DMS 273 (cell line): ENCODE measurements at regions not wholly inside any gene's neighbourhood (a gene's known extent, or its start where the extent isn't known, plus 50 kb on each side); places are given as distances from the start of the nearest gene placed in this dataset.
"Not testable (repeated sequence)": the region's sequence is repeated elsewhere in the genome, so short reads cannot be mapped to it uniquely, and the experiment has no call there.

Source experiments
- DNase-seq: peaks from one replicate; lab custom pipeline; 2025; ENCODE audit not compliant: unreplicated experiment; lab: John Stamatoyannopoulos, UW

DNA sequence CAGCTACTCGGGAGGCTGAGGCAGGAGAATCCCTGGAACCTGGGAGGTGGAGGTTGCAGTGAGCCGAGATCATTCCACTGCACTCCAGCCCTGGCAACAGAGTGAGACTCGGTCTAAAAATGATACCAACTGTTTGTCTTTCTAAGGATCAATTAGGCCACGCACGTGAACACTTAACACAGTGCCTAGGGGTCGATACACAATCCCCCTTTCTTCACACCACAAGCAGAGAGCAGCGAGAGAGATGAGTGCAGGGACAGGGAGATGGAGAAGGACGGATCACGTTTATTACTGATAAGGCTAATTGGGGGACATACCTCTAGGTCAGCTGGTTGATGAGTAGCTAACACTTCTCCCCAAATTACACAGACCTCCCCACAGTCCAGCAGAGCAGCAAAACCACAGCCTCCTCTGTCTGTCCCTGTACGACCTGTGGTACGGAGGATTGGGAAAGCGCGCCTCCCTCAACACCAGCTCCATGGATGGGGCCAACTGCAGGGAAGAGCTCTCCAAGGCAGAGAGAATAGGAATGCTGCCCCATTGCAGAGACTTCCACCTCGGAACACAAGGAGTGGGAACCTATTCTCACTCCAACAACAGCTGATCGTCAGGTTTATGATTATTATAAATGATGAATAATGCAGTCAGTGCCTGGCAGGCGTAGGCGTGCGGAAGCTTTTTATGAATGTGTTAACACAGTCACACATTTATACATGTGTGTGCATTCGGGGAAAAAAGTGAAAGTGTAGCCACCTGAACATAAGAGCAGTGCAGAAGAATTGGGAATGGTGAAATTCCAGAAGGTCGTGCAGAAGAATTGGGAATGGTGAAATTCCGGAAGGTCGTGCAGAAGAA, 155.1 kb downstream of the C16orf95 start:
- DNase-seq, result no peak

DNA sequence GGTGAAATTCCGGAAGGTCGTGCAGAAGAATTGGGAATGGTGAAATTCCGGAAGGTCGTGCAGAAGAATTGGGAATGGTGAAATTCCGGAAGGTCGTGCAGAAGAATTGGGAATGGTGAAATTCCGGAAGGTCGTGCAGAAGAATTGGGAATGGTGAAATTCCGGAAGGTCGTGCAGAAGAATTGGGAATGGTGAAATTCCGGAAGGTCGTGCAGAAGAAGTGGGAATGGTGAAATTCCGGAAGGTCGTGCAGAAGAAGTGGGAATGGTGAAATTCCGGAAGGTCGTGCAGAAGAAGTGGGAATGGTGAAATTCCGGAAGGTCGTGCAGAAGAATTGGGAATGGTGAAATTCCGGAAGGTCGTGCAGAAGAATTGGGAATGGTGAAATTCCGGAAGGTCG, 154.4 kb downstream of the C16orf95 start:
- not testable (repeated sequence) for DNase-seq

DNA sequence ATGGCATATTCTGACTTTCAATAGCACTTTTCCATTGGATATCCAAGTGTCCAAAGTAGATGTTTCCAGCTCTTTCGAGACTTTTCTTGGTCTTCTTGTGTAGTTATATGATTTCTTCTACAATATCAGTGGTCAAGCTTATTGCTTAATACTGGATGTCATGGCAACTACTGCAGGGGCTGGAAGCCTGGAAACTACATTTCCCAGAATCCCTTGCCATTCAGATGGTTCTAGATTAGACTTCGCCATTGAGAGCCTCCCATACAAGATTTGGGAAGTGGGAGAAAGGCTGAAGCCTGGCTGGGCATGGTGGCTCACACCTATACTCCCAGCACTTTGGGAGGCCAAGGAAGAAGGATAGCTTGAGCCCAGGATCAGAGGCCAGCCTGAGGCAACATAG, 153.6 kb downstream of the C16orf95 start:
- DNase-seq, result no peak

DNA sequence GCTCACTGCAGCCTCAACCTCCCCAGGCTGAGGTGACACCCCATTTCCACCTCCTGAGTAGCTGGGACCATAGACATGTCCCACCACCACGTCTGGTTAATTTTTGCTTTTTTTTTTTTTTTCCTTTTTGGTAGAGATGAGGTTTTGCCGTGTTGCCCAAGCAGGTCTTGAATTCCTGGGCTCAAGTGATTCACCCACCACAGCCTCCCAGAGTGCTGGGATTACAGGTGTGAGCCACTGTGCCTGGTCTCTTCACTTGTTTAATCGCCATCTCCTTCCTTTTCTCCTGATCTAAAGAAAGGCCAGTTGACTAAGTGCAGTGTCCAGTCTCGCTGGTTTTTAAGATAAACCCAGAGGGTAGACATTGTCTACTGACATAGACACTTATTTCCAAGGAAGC, 152.0 kb downstream of the C16orf95 start:
- no peak for DNase-seq

DNA sequence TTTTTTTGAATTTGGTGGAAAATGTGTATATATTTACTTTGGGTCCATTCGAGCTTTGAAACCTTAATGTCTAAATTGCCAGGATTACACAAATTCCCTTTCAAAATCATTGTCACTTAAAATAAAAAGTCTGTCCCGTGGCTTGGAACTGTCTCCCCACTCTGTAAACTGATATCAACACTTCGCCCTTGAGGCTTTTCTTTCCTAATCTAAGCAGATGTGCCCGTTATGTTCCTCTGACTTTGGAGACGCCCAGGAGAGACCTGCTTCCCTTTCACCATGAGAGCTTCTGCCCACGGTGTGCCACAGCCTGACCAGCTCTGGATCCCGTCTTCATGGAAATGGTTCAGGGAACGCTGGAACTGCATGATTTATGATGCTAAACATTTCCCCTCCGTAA, 151.3 kb downstream of the C16orf95 start:
- DNase-seq, result no peak

DNA sequence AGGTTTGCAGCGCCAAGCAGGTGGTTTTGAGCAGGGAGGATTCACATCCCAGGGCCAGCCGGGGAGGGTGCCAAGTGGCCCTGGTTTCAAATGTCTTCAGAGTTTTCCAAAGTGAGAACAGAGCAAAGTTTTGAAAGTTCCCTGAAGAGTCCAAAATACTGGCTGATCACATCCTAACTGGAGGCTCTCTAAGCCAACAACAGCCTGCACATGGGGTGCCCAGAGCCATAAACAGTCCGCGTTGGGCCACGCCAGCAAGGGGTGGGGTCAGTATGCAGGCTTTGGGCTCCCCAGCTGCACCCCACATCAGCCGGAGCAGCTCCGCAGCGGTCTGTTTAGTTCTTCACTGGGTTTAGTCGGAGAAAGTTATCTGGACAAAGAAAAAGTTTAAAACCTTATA, 150.9 kb downstream of the C16orf95 start:
- DNase-seq, result no peak

DNA sequence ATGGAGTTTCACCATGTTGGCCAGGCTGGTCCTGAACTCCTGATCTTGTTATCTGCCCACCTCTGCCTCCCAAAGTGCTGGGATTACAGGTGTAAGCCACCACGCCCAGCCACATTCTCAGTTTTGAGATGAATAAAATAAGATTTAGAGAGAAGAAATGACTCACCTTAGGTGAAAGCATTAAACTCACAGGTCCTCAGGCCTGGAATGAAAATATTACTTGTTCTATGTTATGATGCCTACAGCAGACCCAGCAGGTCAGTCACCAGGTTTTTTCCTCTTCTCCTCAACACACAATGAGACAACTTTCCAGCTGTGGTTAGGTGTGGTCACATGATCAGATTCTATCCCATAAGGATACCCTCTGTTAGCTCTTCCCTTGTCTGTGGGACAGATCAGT, 150.3 kb downstream of the C16orf95 start:
- no peak for DNase-seq

DNA sequence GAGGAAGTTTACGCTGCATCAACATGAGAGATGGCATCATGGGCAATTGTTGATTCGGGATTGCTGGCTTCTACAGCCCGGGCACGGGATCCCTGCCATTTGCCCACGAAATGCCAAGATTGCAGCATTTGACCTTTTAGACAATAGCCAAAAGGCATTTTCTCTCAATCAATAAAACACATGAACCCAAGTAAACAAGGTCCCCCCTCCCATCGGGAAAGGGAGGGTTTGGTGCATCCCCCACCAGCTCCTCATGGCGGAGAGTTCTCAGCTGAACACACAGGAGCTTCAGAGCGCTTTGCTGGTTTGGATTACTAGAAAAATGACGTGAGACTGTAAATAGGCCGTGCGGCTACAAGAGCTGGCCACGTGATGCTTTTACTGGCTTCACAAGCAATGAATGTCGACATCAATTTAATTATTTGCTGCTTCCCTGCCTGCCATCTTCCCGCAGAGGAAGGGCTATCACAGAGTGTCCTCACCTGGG, 147.6 kb downstream of the C16orf95 start:
- DNase-seq, result no peak

DNA sequence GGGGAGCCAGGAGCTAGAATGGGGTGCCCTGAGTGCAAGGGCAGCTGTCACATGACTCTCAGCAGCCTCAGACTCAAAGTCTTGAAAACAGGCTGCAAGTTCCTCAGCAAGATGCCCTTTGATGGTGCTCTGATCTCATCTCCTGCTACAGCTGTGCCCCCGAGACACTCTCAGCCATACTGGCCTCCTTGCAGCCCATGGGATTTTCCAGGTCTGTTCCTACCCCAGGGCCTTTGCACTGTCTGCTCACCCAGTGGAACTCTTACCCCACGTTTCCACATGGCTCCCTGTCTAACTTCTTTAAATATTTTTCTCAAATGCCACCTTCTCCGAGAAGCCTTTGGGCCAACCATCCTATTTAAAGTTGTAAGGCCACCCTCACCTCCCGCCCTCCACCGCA, 146.9 kb downstream of the C16orf95 start:
- DNase-seq, result no peak

DNA sequence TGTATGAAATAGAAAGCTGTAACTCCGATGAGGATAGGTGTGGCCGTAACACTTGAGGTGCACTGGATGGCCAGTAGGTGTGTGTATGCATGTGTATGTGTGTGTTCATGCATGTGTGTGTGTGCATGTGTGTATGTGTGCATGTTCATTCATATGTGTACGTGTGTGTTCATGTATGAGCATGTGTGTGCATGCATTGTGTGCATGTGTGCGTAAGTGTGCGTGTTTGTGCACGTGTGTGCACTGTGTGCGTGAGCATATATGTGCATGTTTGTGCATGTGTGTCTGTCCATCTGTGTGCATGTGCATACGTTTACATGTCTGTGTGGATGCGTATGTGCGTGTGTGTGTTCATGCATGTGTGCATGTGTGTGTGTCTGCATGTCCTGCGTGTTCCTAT, 145.5 kb downstream of the C16orf95 start:
- DNase-seq, result no peak

DNA sequence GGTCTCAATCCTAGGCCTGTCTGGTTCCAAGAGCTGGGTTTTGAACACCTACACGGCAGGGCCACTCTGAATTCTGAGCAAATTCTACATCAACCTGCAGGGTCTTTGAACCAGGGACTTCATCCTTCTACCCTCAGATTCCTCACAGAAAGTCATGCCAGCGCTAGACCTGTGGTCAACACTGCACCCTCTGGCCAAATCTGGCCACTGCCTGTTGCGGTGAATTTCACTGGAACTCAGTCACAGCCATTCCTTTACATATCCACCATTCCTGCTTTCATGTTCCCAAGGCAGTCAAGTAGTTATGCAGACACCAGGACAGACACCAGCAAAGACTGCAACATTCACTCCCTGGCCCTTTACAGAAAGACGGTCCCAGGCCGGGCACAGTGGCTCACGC, 144.6 kb downstream of the C16orf95 start:
- no peak for DNase-seq

DNA sequence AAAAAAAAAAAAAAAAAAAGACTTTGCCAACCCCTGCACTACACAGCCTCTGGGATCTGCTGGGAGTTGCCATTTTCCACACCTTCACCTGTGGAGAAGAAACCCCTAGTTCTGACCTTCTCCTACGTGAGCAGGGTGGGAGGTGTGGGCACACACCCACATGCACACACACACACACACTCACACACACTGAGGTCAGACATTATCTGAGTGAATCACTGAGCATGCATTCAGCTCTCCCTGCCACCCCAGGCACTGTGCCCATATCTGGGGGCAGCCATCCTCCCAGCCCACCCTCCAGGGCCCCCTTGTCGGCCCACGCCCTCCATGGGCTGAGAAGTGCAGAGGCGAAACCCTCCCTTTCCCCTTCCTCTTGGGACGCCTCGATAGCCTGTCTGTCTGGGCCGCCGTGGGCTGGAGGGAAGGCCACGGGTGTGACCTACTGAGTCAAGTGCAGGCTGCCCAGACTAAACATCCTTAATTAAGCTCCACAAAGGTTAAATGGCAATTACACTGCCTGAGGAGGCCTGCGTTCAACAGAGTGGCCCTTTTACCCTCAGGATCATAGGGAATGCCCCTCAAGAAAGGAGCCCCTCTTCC, 143.8 kb downstream of the C16orf95 start:
- DNase-seq, result no peak

DNA sequence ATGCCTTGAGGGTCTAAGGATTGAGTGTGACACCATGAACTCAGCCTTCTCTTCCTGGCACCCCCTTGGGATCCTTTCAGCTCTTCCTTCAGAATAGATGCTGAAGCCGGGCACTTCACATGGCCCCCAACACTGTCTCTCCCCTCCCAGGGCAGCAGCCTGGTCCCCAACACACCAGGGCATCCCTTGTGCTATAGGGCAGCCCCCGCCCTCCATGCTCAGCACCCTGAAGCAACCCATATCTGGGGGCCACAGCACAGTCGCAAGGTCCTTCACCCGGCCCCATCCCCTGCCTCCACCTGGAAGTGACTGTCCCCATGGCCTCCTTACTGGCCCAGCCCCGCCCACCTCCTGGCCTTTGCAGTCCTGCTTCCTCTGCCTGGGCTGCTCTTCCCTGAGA, 143.1 kb downstream of the C16orf95 start:
- no peak for DNase-seq

DNA sequence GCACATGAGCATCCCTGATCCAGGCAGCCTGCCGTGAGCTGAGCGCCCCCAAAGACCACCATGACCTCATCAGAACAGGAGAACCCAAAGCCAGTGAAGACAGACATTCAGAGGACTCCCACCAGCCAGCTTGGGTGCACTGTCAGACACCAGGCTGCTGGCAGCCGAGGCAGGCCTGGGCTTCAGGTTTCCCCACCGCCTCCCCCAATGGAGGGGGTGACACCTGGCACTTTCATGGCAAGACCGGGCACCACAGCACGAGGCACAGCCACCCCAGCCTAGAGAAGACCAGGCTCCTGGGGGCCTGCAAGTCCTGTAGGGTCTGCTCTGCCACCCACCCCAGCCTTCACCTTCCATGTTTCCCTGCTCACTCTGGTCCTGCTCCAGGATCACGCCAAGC, 140.5 kb downstream of the C16orf95 start:
- no peak for DNase-seq

DNA sequence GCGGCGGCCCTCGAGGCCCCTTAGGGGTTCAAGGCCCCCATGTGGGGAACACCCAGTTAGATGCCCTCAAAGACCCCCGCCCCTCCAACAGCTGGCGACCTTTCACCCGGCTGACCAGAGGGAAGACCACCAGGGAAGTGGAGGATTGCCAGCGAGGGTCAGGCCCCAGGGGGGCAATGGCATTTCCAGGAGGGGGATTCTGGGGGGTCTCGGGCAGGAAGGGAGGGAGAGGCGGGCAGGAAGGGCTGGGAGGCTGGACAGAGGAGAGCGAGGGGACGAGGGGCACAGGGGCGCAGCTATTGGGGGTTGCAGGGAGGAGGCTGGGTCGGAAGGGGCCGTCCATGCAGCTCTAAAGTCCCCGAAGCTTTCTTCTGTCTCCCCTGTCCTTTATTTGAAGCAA, 139.5 kb downstream of the C16orf95 start:
- DNase-seq, result no peak

DNA sequence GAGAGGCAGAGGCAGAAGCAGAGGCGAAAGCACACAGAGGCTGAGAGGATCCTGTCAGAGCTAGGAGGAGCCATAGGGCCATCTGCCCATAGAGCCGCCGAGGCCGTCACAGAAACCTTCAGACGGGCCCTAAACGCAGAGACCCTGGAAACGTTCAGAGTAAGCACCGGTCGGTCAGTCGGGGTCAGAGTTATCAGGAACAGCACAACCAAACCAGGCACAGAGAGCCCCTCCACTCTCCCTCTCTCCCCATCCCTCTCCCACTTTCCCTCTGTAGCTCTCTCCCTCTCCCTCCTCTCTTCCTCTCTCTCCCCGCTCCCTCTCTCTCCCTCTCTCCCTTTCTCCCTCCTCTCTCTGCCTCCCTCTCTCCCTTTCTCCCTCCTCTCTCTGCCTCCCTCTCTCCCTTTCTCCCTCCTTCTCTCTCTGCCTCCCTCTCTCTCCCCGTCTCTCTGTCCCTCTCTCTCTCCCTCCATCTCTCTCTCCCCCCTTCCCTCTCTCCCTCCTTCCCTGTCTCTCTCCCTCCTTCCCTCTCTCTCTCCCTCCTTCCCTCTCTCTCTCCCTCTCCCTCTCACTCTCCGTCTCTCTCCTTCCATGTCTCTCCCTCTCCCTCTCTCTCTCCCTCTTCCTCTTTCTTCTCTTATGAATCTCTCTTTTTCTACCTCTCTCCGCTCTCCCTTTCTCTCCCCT, 138.9 kb downstream of the C16orf95 start:
- no peak for DNase-seq

DNA sequence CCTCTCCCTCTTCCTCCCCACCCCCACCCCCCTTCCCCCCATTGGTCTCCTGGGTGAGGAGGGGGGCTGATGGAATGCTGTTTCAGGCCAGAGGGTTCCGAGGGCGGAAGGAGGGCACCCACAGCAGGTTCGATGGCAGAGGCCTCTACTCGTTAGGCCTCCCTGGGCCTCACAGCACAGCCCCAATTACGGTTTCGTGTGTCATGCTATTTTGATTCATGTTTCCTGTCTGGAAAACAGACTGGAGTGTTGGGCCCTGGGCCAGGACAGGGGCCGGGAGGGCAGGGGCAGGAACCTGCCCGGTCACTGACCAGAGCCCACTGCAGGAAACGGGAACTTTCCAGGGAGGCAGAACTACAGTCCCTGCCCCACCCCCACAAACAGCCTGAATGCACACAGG, 138.2 kb downstream of the C16orf95 start:
- no peak for DNase-seq

DNA sequence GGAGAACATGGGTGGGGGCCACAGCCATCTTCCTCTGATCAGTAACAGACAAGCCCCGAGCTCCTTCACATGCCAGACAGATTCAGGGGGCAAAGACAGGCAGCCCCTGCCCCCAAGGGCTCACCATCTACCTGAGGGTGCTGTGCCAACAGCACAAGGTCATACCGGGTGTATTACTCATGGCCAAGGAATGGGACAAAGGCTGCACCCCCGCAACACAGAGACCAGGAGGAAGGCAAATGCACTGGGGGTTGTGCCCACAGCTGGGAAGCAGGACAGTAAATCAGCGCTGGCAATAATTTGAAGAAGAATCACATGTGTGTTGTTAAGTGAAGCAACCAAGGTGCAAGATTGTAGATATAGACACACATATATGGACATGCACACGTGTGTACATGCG, 137.1 kb downstream of the C16orf95 start:
- no peak for DNase-seq

DNA sequence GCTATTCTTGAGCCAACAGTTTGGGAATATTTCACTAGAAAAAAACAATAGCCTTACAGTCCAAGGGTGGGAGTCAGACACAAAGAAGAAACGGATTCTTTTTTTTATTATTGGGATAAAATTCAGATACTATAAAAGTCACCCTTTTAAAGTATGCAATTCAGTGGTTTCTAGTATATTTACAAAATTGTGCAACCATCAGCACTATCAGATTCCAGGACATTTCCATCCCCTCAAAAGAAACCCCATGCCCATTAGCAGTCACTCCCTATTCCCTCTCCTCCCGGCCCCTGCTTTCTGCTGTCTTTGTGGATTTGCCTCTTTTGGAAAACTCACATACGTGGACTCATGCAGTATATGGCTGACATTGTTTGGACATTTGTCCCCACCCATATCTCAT, 134.4 kb downstream of the C16orf95 start:
- no peak for DNase-seq

DNA sequence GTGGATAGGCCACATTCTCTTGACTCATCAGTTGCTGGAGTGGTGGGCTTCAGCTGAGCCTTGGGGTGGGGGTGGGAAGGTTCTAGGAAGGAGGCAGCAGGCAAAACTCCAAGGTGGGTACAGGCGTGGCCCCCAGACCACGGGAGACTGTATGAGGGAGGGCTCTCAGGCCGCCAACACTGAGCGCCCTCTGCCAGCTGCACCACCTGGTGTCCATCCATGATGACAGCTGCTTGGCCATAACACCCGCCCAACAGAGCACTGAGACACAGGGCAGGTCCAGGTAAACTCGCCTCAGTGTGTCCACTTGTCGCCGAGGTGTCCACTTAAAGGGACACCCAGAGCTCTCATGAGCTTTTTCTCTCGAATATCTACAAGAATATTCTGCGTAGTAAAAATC, 133.5 kb downstream of the C16orf95 start:
- no peak for DNase-seq

DNA sequence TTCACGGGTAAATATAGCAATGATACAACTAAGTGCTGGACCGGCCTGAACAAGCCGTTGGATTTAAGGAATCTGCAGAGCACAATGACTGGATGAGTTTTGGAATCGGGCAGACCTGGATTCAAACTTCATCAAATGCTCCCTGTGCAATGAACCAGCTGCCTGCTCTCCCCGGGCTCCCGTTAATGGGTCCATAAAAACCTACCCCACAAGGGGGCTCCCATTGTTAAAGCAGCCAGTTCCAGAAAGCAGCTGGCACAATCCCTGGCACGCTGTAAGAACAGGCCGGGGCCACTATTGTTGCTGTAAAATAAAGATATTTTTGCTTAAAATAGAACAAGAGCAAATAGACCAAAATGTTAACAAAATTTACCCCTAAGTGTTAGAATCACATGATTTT, 131.9 kb downstream of the C16orf95 start:
- DNase-seq, result peak; percentile 43

DNA sequence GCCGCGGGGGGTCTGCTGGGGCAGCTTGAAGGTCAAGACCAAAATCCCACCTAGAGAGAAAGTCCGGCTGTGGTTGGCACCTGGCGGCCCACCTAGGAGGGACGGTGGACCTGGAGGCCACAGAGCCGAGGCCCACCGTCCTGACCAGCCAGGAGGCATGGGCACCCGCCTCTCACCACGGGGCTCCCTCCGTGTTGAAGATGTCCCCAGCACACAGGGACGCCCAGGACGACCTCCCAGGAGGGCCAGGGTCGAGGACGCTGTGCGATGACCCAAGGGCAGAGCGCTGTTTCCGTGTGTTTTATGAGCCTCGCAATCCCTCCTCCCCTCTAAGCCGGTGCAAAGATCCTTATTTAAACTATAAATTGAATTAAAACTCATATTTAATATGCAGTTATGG, 131.2 kb downstream of the C16orf95 start:
- DNase-seq, result no peak
